ENCODE measurements at regions not wholly inside any gene's neighbourhood (a gene's known extent, or its start where the extent isn't known, plus 50 kb on each side); places are given as distances from the start of the nearest gene placed in this dataset.

- TF ChIP-seq CTCF (IDR thresholded peaks at IDR 0.05 in 2 of 3, conservative IDR thresholded peaks at IDR 0.05 in 1 of 3; ENCODE audit: borderline replicate concordance in 1 of 3, insufficient read depth in 1 of 3, low read depth in 2 of 3, low read length in 2 of 3) (no peak), YY1 (IDR thresholded peaks at IDR 0.05; ENCODE audit: extremely low read depth, insufficient replicate concordance, low read depth, low read length) (no peak)
These were observed 468.3 kb downstream of the TBC1D22A start (continued) for GRCh38 chr22:47230741-47231140.

GRCh38 chr22:47230251-47230650, 467.8 kb downstream of the TBC1D22A start:
- no peak overlapping the region for H3K9ac ChIP-seq (ENCODE audit: low read length)
- ATAC-seq (no peak), DNase-seq (ENCODE audit: low read depth, low spot score) (no peak)
- RAD21 ChIA-PET (ENCODE audit: low non-redundant PET in 1 of 2, low total read pairs in 2 of 2, uncharacterized antibody in 2 of 2, unreplicated experiment in 2 of 2), result no interaction called here
- H3K9me3 ChIP-seq (ENCODE audit: control insufficient read depth in 1 of 2, insufficient read depth in 1 of 2, low read depth in 1 of 2, low read length in 2 of 2), result peaks cover 0 to 6% of the 10 kb centered on the region in 2 experiments; a peak in 2 of 4 replicates
- H3K4me1 ChIP-seq (ENCODE audit: control insufficient read depth in 1 of 2, insufficient read depth in 2 of 2, low read length in 2 of 2), result no peaks in the 10 kb centered on the region
- POLR2A ChIA-PET, result no interaction called here
- no peaks in the 10 kb centered on the region for H3K9me2 ChIP-seq (ENCODE audit: insufficient read depth)
- H2AFZ ChIP-seq (ENCODE audit: low read depth, low read length, poor library complexity, severe bottlenecking), result no peak overlapping the region
- CTCF ChIA-PET, result no interaction called here
- H3K27ac ChIP-seq (ENCODE audit: low read depth, low read length), result no peak overlapping the region
- H3K36me3 ChIP-seq (ENCODE audit: control insufficient read depth in 1 of 2, insufficient read depth in 2 of 2, low read length in 2 of 2), result no peaks in the 10 kb centered on the region
- no peak overlapping the region for H3K4me2 ChIP-seq (ENCODE audit: low read length)
- no peak for TF ChIP-seq ZNF274 (IDR thresholded peaks at IDR 0.05; ENCODE audit: low read depth, low read length)
- TF ChIP-seq ELF1 (IDR thresholded peaks at IDR 0.05; ENCODE audit: borderline replicate concordance, low read depth), result no peak
- TF ChIP-seq EGR1 (IDR thresholded peaks at IDR 0.05; ENCODE audit: low read depth), result no peak
- TF ChIP-seq REST (IDR thresholded peaks at IDR 0.05; ENCODE audit: low read depth), result no peak
- no peak overlapping the region for H3K4me3 ChIP-seq (replicated peaks in 1 of 2; ENCODE audit: low read depth in 1 of 2, low read length in 2 of 2)
- H3K79me2 ChIP-seq (ENCODE audit: insufficient read depth, low read length), result no peaks in the 10 kb centered on the region
- H3K27me3 ChIP-seq (ENCODE audit: insufficient read depth, low read length), result no peaks in the 10 kb centered on the region
- intact Hi-C loops (cut with micrococcal nuclease), result no loop called here
- H4K20me1 ChIP-seq (ENCODE audit: insufficient read depth), result no peaks in the 10 kb centered on the region
- BruUV-seq (replicated peaks), result no TSS peak
